ENCODE measurements at regions not wholly inside any gene's neighbourhood (a gene's known extent, or its start where the extent isn't known, plus 50 kb on each side); places are given as distances from the start of the nearest gene placed in this dataset.

- no peak for TF ChIP-seq CTCF (conservative IDR thresholded peaks at IDR 0.05; ENCODE audit: low read depth, low read length)
- H3K4me3 ChIP-seq (ENCODE audit: low read depth, low read length) = no peak overlapping the region
- DNase-seq (ENCODE audit: low read depth) = no peak
Measured at GRCh38 chr2:11005032-11005431, 93.3 kb downstream of the KCNF1 start.

GRCh38 chr2:11006191-11006590, 94.5 kb downstream of the KCNF1 start:
- DNase-seq (ENCODE audit: low read depth) = no peak
- no peak for TF ChIP-seq CTCF (conservative IDR thresholded peaks at IDR 0.05; ENCODE audit: low read depth, low read length)
- H3K4me3 ChIP-seq (ENCODE audit: low read depth, low read length) = no peak overlapping the region

- no peak for TF ChIP-seq CTCF (conservative IDR thresholded peaks at IDR 0.05; ENCODE audit: low read depth, low read length)
- DNase-seq (ENCODE audit: low read depth) = no peak
- no peak overlapping the region for H3K4me3 ChIP-seq (ENCODE audit: low read depth, low read length)
Measured at GRCh38 chr2:11007331-11008264, 95.9 kb downstream of the KCNF1 start.

- no peak overlapping the region for H3K4me3 ChIP-seq (ENCODE audit: low read depth, low read length)
- TF ChIP-seq CTCF (conservative IDR thresholded peaks at IDR 0.05; ENCODE audit: low read depth, low read length) = no peak
- DNase-seq (ENCODE audit: low read depth) = no peak
Measured at GRCh38 chr2:11008773-11009172, 97.0 kb downstream of the KCNF1 start.

- no peak overlapping the region for H3K4me3 ChIP-seq (ENCODE audit: low read depth, low read length)
- TF ChIP-seq CTCF (conservative IDR thresholded peaks at IDR 0.05; ENCODE audit: low read depth, low read length) = no peak
- DNase-seq (ENCODE audit: low read depth) = no peak
Measured at GRCh38 chr2:11009176-11009575, 97.4 kb downstream of the KCNF1 start.

- H3K4me3 ChIP-seq (ENCODE audit: low read depth, low read length) = no peak overlapping the region
- TF ChIP-seq CTCF (conservative IDR thresholded peaks at IDR 0.05; ENCODE audit: low read depth, low read length) = no peak
- no peak for DNase-seq (ENCODE audit: low read depth)
Measured at GRCh38 chr2:11009891-11010290, 98.2 kb downstream of the KCNF1 start.

GRCh38 chr2:11011359-11011758, 99.6 kb downstream of the KCNF1 start:
- TF ChIP-seq CTCF (conservative IDR thresholded peaks at IDR 0.05; ENCODE audit: low read depth, low read length) = no peak
- no peak overlapping the region for H3K4me3 ChIP-seq (ENCODE audit: low read depth, low read length)
- DNase-seq (ENCODE audit: low read depth) = no peak
